EH (cell line): ENCODE measurements at regions not wholly inside any gene's neighbourhood (a gene's known extent, or its start where the extent isn't known, plus 50 kb on each side); places are given as distances from the start of the nearest gene placed in this dataset.
"Not testable (repeated sequence)": the region's sequence is repeated elsewhere in the genome, so short reads cannot be mapped to it uniquely, and the experiment has no call there.

Experiments
- DNase-seq: peaks from one replicate; pipeline ENCODE4 v3.0.0-alpha.2; 2015; ENCODE audit warnings: low read depth

- DNase-seq, result no peak
Observed at GRCh38 chr11:11003226-11003625, 145.4 kb upstream of the ZBED5 start.

GRCh38 chr11:11000579-11001283, 142.9 kb upstream of the ZBED5 start:
- DNase-seq, result no peak

- DNase-seq, result no peak
Observed at GRCh38 chr11:10998674-10999073, 140.8 kb upstream of the ZBED5 start.

GRCh38 chr11:10996678-10997077, 138.8 kb upstream of the ZBED5 start:
- DNase-seq, result no peak

- no peak for DNase-seq
Observed at GRCh38 chr11:10993640-10994039, 135.8 kb upstream of the ZBED5 start.

GRCh38 chr11:10993186-10993585, 135.3 kb upstream of the ZBED5 start:
- DNase-seq, result peak; percentile 23

GRCh38 chr11:10991393-10991792, 133.5 kb upstream of the ZBED5 start:
- no peak for DNase-seq

GRCh38 chr11:10990637-10991193, 132.9 kb upstream of the ZBED5 start:
- peak; percentile 13 for DNase-seq

GRCh38 chr11:10990160-10990559, 132.3 kb upstream of the ZBED5 start:
- DNase-seq, result no peak

- DNase-seq, result no peak
Observed at GRCh38 chr11:10986006-10986405, 128.2 kb upstream of the ZBED5 start.

- no peak for DNase-seq
Observed at GRCh38 chr11:10984742-10985141, 126.9 kb upstream of the ZBED5 start.

GRCh38 chr11:10984250-10984649, 126.4 kb upstream of the ZBED5 start:
- no peak for DNase-seq

GRCh38 chr11:10982704-10983510, 125.1 kb upstream of the ZBED5 start:
- no peak for DNase-seq

GRCh38 chr11:10979529-10979928, 121.7 kb upstream of the ZBED5 start:
- DNase-seq, result no peak

GRCh38 chr11:10978198-10978597, 120.3 kb upstream of the ZBED5 start:
- no peak for DNase-seq

- DNase-seq, result no peak
Observed at GRCh38 chr11:10975287-10975721, 117.5 kb upstream of the ZBED5 start.

GRCh38 chr11:10973416-10973815, 115.6 kb upstream of the ZBED5 start:
- DNase-seq, result no peak

GRCh38 chr11:10970926-10971325, 113.1 kb upstream of the ZBED5 start:
- no peak for DNase-seq

GRCh38 chr11:10969387-10969786, 111.5 kb upstream of the ZBED5 start:
- DNase-seq, result no peak

GRCh38 chr11:10956884-10957283, 99.0 kb upstream of the ZBED5 start:
- DNase-seq, result not testable (repeated sequence)

- DNase-seq, result no peak
Observed at GRCh38 chr11:10955616-10956015, 97.8 kb upstream of the ZBED5 start.

GRCh38 chr11:10954184-10954583, 96.3 kb upstream of the ZBED5 start:
- DNase-seq, result no peak

GRCh38 chr11:10952872-10953271, 95.0 kb upstream of the ZBED5 start:
- no peak for DNase-seq
